ENCODE measurements at regions not wholly inside any gene's neighbourhood (a gene's known extent, or its start where the extent isn't known, plus 50 kb on each side); places are given as distances from the start of the nearest gene placed in this dataset.

- no peaks in the 10 kb centered on the region for H3K36me3 ChIP-seq (replicated peaks; ENCODE audit: insufficient read depth, low read length)
- no peak overlapping the region for H3K4me2 ChIP-seq (ENCODE audit: low read depth, low read length)
- no peak overlapping the region for H3K27ac ChIP-seq (ENCODE audit: low read length)
- DNase-seq = no peak
- no peaks in the 10 kb centered on the region for H3K9me3 ChIP-seq (replicated peaks; ENCODE audit: insufficient read depth, low read length)
- no peaks in the 10 kb centered on the region for H3K4me1 ChIP-seq (ENCODE audit: low read length)
- no peaks in the 10 kb centered on the region for H3K9me2 ChIP-seq (replicated peaks; ENCODE audit: insufficient read depth, low read length)
- no peaks in the 10 kb centered on the region for H3K79me2 ChIP-seq (ENCODE audit: low read length)
- no peak for TF ChIP-seq CTCF (IDR thresholded peaks at IDR 0.05; ENCODE audit: low read length)
- TF ChIP-seq EZH2 (optimal IDR thresholded peaks at IDR 0.05; ENCODE audit: low read depth, low read length) = no peak
- no peak for TF ChIP-seq EZH2phosphoT487 (IDR thresholded peaks at IDR 0.05; ENCODE audit: low read length)
- no peak overlapping the region for H3K9ac ChIP-seq (ENCODE audit: low read length)
- H3F3A ChIP-seq (ENCODE audit: insufficient read depth, low read length) = no peaks in the 10 kb centered on the region
- no peak overlapping the region for H3K4me3 ChIP-seq (ENCODE audit: low read length)
- no peak overlapping the region for H2AFZ ChIP-seq (ENCODE audit: low read length)
- H3K27me3 ChIP-seq (replicated peaks; ENCODE audit: insufficient read depth, low read length) = no peaks in the 10 kb centered on the region
- H4K20me1 ChIP-seq (ENCODE audit: insufficient read depth, low read length) = no peaks in the 10 kb centered on the region
Measured at GRCh38 chr4:124869961-124870495, 157.5 kb upstream of the ANKRD50 start.

GRCh38 chr4:124868495-124868894 is 156.0 kb upstream of the ANKRD50 start:
- DNase-seq = no peak
- H3K4me1 ChIP-seq (ENCODE audit: low read length) = no peaks in the 10 kb centered on the region
- no peaks in the 10 kb centered on the region for H4K20me1 ChIP-seq (ENCODE audit: insufficient read depth, low read length)
- H3K4me2 ChIP-seq (ENCODE audit: low read depth, low read length) = no peak overlapping the region
- H3K27ac ChIP-seq (ENCODE audit: low read length) = no peak overlapping the region
- no peaks in the 10 kb centered on the region for H3F3A ChIP-seq (ENCODE audit: insufficient read depth, low read length)
- H2AFZ ChIP-seq (ENCODE audit: low read length) = no peak overlapping the region
- TF ChIP-seq EZH2 (optimal IDR thresholded peaks at IDR 0.05; ENCODE audit: low read depth, low read length) (no peak), EZH2phosphoT487 (IDR thresholded peaks at IDR 0.05; ENCODE audit: low read length) (no peak), CTCF (IDR thresholded peaks at IDR 0.05; ENCODE audit: low read length) (no peak)
- H3K9me2 ChIP-seq (replicated peaks; ENCODE audit: insufficient read depth, low read length) = no peaks in the 10 kb centered on the region
- no peak overlapping the region for H3K9ac ChIP-seq (ENCODE audit: low read length)
- no peaks in the 10 kb centered on the region for H3K9me3 ChIP-seq (replicated peaks; ENCODE audit: insufficient read depth, low read length)
- no peaks in the 10 kb centered on the region for H3K27me3 ChIP-seq (replicated peaks; ENCODE audit: insufficient read depth, low read length)
- H3K4me3 ChIP-seq (ENCODE audit: low read length) = no peak overlapping the region
- no peaks in the 10 kb centered on the region for H3K36me3 ChIP-seq (replicated peaks; ENCODE audit: insufficient read depth, low read length)
- H3K79me2 ChIP-seq (ENCODE audit: low read length) = no peaks in the 10 kb centered on the region

- TF ChIP-seq CTCF (IDR thresholded peaks at IDR 0.05; ENCODE audit: low read length) = no peak
- TF ChIP-seq EZH2phosphoT487 (IDR thresholded peaks at IDR 0.05; ENCODE audit: low read length) = no peak
- TF ChIP-seq EZH2 (optimal IDR thresholded peaks at IDR 0.05; ENCODE audit: low read depth, low read length) = no peak
- H3K4me3 ChIP-seq (ENCODE audit: low read length) = no peak overlapping the region
- H3K4me1 ChIP-seq (ENCODE audit: low read length) = no peaks in the 10 kb centered on the region
Measured at GRCh38 chr4:124867536-124867935, 155.0 kb upstream of the ANKRD50 start.

More at GRCh38 chr4:124867536-124867935, 155.0 kb upstream of the ANKRD50 start:
- Histone ChIP-seq H3F3A (ENCODE audit: insufficient read depth, low read length) (no peaks in the 10 kb centered on the region), H2AFZ (ENCODE audit: low read length) (no peak overlapping the region), H3K9ac (ENCODE audit: low read length) (no peak overlapping the region), H3K79me2 (ENCODE audit: low read length) (no peaks in the 10 kb centered on the region), H3K27me3 (replicated peaks; ENCODE audit: insufficient read depth, low read length) (no peaks in the 10 kb centered on the region), H3K9me2 (replicated peaks; ENCODE audit: insufficient read depth, low read length) (no peaks in the 10 kb centered on the region), H3K27ac (ENCODE audit: low read length) (no peak overlapping the region), H3K4me2 (ENCODE audit: low read depth, low read length) (no peak overlapping the region), H3K9me3 (replicated peaks; ENCODE audit: insufficient read depth, low read length) (no peaks in the 10 kb centered on the region), H4K20me1 (ENCODE audit: insufficient read depth, low read length) (no peaks in the 10 kb centered on the region), H3K36me3 (replicated peaks; ENCODE audit: insufficient read depth, low read length) (no peaks in the 10 kb centered on the region)
- DNase-seq = no peak
